HepG2 (cell line): ENCODE measurements at regions not wholly inside any gene's neighbourhood (a gene's known extent, or its start where the extent isn't known, plus 50 kb on each side); places are given as distances from the start of the nearest gene placed in this dataset.

Source experiments
- ATAC-seq: fragments of 200-7000 bp; cut with Tn5 transposase; 3 replicates; pipeline ENCODE4 v1.9.1; 2020; ENCODE audit warnings: mild to moderate bottlenecking, moderate library complexity
- BruUV-seq: library from RNA; stranded (reverse); fragments of 400-500 nt; replicated peaks from 2 replicates; lab custom pipeline; 2021; lab: Mats Ljungman, UMichigan
- CTCF ChIA-PET: fragments of 300-600 bp; formaldehyde crosslinking; extraction: SDS; loops from one replicate; lab custom pipeline; 2021; ENCODE audit warnings: low total read pairs, inconsistent platforms, low intra/inter-chr PET ratio; lab: Yijun Ruan, JAX
- POLR2A ChIA-PET: fragments of 350-600 bp; sonication (Branson Sonifier 250); formaldehyde crosslinking; loops from one replicate; lab custom pipeline; 2020; ENCODE audit warnings: antibody characterized with exemption, inconsistent platforms; lab: Yijun Ruan, JAX
- DNase-seq: peaks from one replicate; pipeline ENCODE4 v3.0.0-alpha.2; 2015; ENCODE audit warnings: low spot score
- FAIRE-seq: peaks from 3 replicates; lab custom pipeline; 2011; peaks lifted over from hg19 to GRCh38; lab: Jason Lieb, UNC
- H2AFZ ChIP-seq: one replicate; pipeline ENCODE4 v1.6.1; 2011; ENCODE audit warnings: low read length, inconsistent platforms
- H3K27ac ChIP-seq: fragments of 300-600 bp; 3 replicates; pipeline ENCODE4 v1.8.0; 2011; ENCODE audit warnings: mixed run types, mild to moderate bottlenecking, mixed read lengths, low read length, inconsistent platforms; ENCODE audit not compliant: insufficient read depth; ENCODE audit errors: extremely low read length
- H3K27me3 ChIP-seq, 2 experiments: fragments of 200-600 bp in 1 of 2; 2 replicates in 1 of 2; 3 replicates in 1 of 2; pipeline versions ENCODE4 v1.6.0 to v1.8.0; 2011; ENCODE audit warnings: low read length in 2 of 2, mild to moderate bottlenecking in 2 of 2, moderate library complexity in 2 of 2, inconsistent platforms in 1 of 2; ENCODE audit not compliant: insufficient read depth in 2 of 2, control insufficient read depth in 1 of 2
- H3K36me3 ChIP-seq, 2 experiments: fragments of 200-600 bp in 1 of 2; replicated peaks in 1 of 2; 2 replicates in 1 of 2; 3 replicates in 1 of 2; pipeline versions ENCODE4 v1.5.1 to v1.8.0; 2011; ENCODE audit warnings: low read length in 2 of 2, inconsistent platforms in 1 of 2; ENCODE audit not compliant: insufficient read depth in 2 of 2, control insufficient read depth in 1 of 2
- H3K4me1 ChIP-seq: 2 replicates; pipeline ENCODE4 v1.5.1; 2012; ENCODE audit warnings: low read length, inconsistent platforms; ENCODE audit not compliant: insufficient read depth
- H3K4me2 ChIP-seq: 2 replicates; pipeline ENCODE4 v1.6.0; 2011; ENCODE audit warnings: low read depth, low read length, inconsistent platforms
- H3K4me3 ChIP-seq, 3 experiments: fragments of 200-600 bp in 1 of 3; sonication (generic), shearing (Covaris generic) in 1 of 3; replicated peaks in 1 of 3; 2 replicates each; pipeline ENCODE4 v1.5.1; 2011 to 2016; ENCODE audit warnings: low read length in 3 of 3, inconsistent platforms in 2 of 3, low read depth in 2 of 3, mild to moderate bottlenecking in 2 of 3, control low read depth in 1 of 3, mixed read lengths in 1 of 3; ENCODE audit not compliant: insufficient read depth in 1 of 3
- H3K79me2 ChIP-seq: one replicate; pipeline ENCODE4 v1.6.1; 2011; ENCODE audit warnings: low read length, inconsistent platforms; ENCODE audit not compliant: insufficient read depth
- H3K9ac ChIP-seq: 2 replicates; pipeline ENCODE4 v1.6.0; 2011; ENCODE audit warnings: mild to moderate bottlenecking, low read depth, low read length, inconsistent platforms; ENCODE audit not compliant: insufficient read depth
- H3K9me3 ChIP-seq: 2 replicates; pipeline ENCODE4 v1.5.1; 2012; ENCODE audit warnings: mild to moderate bottlenecking, low read length
- H4K20me1 ChIP-seq: 2 replicates; pipeline ENCODE4 v1.6.0; 2011; ENCODE audit warnings: inconsistent platforms, mild to moderate bottlenecking, low read length, moderate library complexity; ENCODE audit not compliant: insufficient read depth
- ADNP ChIP-seq: sonication (generic); formaldehyde crosslinking; IDR thresholded peaks from 2 replicates; pipeline ENCODE4 v1.4.0; 2020; ENCODE audit warnings: missing genetic modification reagents
- AHR ChIP-seq: IDR thresholded peaks from 2 replicates; pipeline ENCODE4 v1.6.1; 2018; ENCODE audit warnings: missing genetic modification reagents, missing compliant biosample characterization
- CEBPZ ChIP-seq: IDR thresholded peaks from 2 replicates; pipeline ENCODE4 v1.6.1; 2012; ENCODE audit warnings: low read length, improper control_type of control experiment
- E2F5 ChIP-seq: sonication (generic); formaldehyde crosslinking; conservative IDR thresholded peaks from 2 replicates; pipeline ENCODE4 v1.4.0; 2020; ENCODE audit warnings: missing genetic modification reagents
- HDAC1 ChIP-seq: sonication (generic); formaldehyde crosslinking; IDR thresholded peaks from 2 replicates; pipeline ENCODE4 v1.5.1; 2020; ENCODE audit warnings: mild to moderate bottlenecking, missing genetic modification reagents
- IRF1 ChIP-seq: sonication (generic); formaldehyde crosslinking; IDR thresholded peaks from 2 replicates; pipeline ENCODE4 v1.4.0; 2020; ENCODE audit warnings: low read depth, mild to moderate bottlenecking, missing genetic modification reagents
- NFIB ChIP-seq: sonication (generic); formaldehyde crosslinking; IDR thresholded peaks from 2 replicates; pipeline ENCODE4 v1.9.0; 2021; ENCODE audit warnings: missing genetic modification reagents, mild to moderate bottlenecking, borderline replicate concordance
- PHF8 ChIP-seq: sonication (generic); formaldehyde crosslinking; IDR thresholded peaks from 2 replicates; pipeline ENCODE4 v1.5.0; 2020; ENCODE audit warnings: missing genetic modification reagents
- PREB ChIP-seq: sonication (generic); formaldehyde crosslinking; IDR thresholded peaks from 2 replicates; pipeline ENCODE4 v1.4.0; 2020; ENCODE audit warnings: missing genetic modification reagents
- SKI ChIP-seq: fragments of 450-650 bp; IDR thresholded peaks from one replicate; pipeline ENCODE4 v1.6.1; 2018; ENCODE audit warnings: mild to moderate bottlenecking; ENCODE audit not compliant: partially characterized antibody
- SMAD9 ChIP-seq: sonication (generic); formaldehyde crosslinking; IDR thresholded peaks from 2 replicates; pipeline ENCODE4 v1.5.1; 2020; ENCODE audit warnings: mild to moderate bottlenecking, missing genetic modification reagents
- SMYD3 ChIP-seq: sonication (generic); formaldehyde crosslinking; IDR thresholded peaks from 2 replicates; pipeline ENCODE4 v1.8.1; 2023; ENCODE audit warnings: mild to moderate bottlenecking, missing genetic modification reagents
- ZNF549 ChIP-seq: sonication (generic); formaldehyde crosslinking; IDR thresholded peaks from 2 replicates; pipeline ENCODE4 v1.5.0; 2020; ENCODE audit warnings: missing genetic modification reagents
- ZNF615 ChIP-seq: sonication (generic); formaldehyde crosslinking; IDR thresholded peaks from 2 replicates; pipeline ENCODE4 v1.5.0; 2020; ENCODE audit warnings: mild to moderate bottlenecking, missing genetic modification reagents, borderline replicate concordance
- ZSCAN5A ChIP-seq: sonication (generic); formaldehyde crosslinking; IDR thresholded peaks from 2 replicates; pipeline ENCODE4 v1.8.0; 2022; ENCODE audit warnings: mild to moderate bottlenecking, missing genetic modification reagents, borderline replicate concordance
- WGBS: methylation state at CpG from one replicate; pipeline ENCODE4 v1.1.6; 2017; ENCODE audit warnings: low lambda C conversion rate; 5-methylcytosine and 5-hydroxymethylcytosine counted together
- in situ Hi-C: cut with HindIII; loops from 2 replicates; pipeline ENCODE4 v1.10.0; 2017; ENCODE audit warnings: low pct_unique_long_range_greater_than_20kb; ENCODE audit not compliant: extremely low pct_ligation_motif_present
- intact Hi-C: fragments of 100-400 bp; cut with micrococcal nuclease; formaldehyde crosslinking; loops from one replicate; pipeline ENCODE4 v1.10.0; 2022; ENCODE audit not compliant: unreplicated experiment

- TF ChIP-seq ZNF615 (CRISPR knock-in tag), result no peak
- TF ChIP-seq SMYD3 (CRISPR knock-in tag), result no peak
- TF ChIP-seq HDAC1, result no peak
- no peak for TF ChIP-seq SKI
- no peak for TF ChIP-seq SMAD9 (CRISPR knock-in tag)
- no peak for TF ChIP-seq ADNP (CRISPR knock-in tag)
- no peak for TF ChIP-seq IRF1
- TF ChIP-seq E2F5 (CRISPR knock-in tag), result no peak
- TF ChIP-seq AHR (CRISPR knock-in tag), result no peak
- no peak for TF ChIP-seq NFIB (CRISPR knock-in tag)
- no peak for TF ChIP-seq CEBPZ
- TF ChIP-seq ZSCAN5A, result no peak
- TF ChIP-seq PREB (CRISPR knock-in tag), result no peak
- TF ChIP-seq ZNF549 (CRISPR knock-in tag), result no peak
- TF ChIP-seq PHF8 (CRISPR knock-in tag), result no peak
- ATAC-seq (no peak), DNase-seq (no peak), FAIRE-seq (no peak)
- intact Hi-C loops, result no loop called here
- no peaks in the 10 kb centered on the region for H3K79me2 ChIP-seq
- H3K36me3 ChIP-seq, result no peaks in the 10 kb centered on the region
- POLR2A ChIA-PET, result no interaction called here
- in situ Hi-C loops, result no loop called here
- H3K27me3 ChIP-seq, result no peaks in the 10 kb centered on the region
- H3K4me3 ChIP-seq, result no peak overlapping the region
- H3K9me3 ChIP-seq, result no peaks in the 10 kb centered on the region
- no peak overlapping the region for H3K9ac ChIP-seq
- WGBS, result 0% methylated on average over 1 of the region's 1 CpG
- H3K4me2 ChIP-seq, result no peak overlapping the region
- no peak overlapping the region for H2AFZ ChIP-seq
- H3K4me1 ChIP-seq, result no peaks in the 10 kb centered on the region
- CTCF ChIA-PET, result no interaction called here
- H3K27ac ChIP-seq, result no peak overlapping the region
- BruUV-seq, result no TSS peak
- H4K20me1 ChIP-seq, result no peaks in the 10 kb centered on the region
Measured at GRCh38 chr3:106814231-106814630, 563.0 kb upstream of the CCDC54 start.
